T-helper 1 cell treated with Interleukin-12 subunit alpha and Interleukin-12 subunit beta and Interleukin-4 antibody, amounts not matched to agents 30 ng/mL and 1 ng/mL, for 36 hours (primary cell): ENCODE measurements at regions not wholly inside any gene's neighbourhood (a gene's known extent, or its start where the extent isn't known, plus 50 kb on each side); places are given as distances from the start of the nearest gene placed in this dataset.
"Not testable (repeated sequence)": the region's sequence is repeated elsewhere in the genome, so short reads cannot be mapped to it uniquely, and the experiment has no call there.

Experiments
- intact Hi-C: fragments of 100-400 bp; cut with micrococcal nuclease; formaldehyde crosslinking; loops from one replicate; pipeline ENCODE4 v1.15.1; 2024

GRCh38 chr11:97739932-97740800 lies 1280.6 kb upstream of the CNTN5 start:
- intact Hi-C loops: no loop called here

GRCh38 chr11:97740801-97741151 lies 1280.0 kb upstream of the CNTN5 start:
- intact Hi-C loops: no loop called here

GRCh38 chr11:97742717-97743116 lies 1278.0 kb upstream of the CNTN5 start:
- intact Hi-C loops: no loop called here

GRCh38 chr11:97743205-97743742 lies 1277.5 kb upstream of the CNTN5 start:
- intact Hi-C loops: no loop called here

- intact Hi-C loops: no loop called here
These were observed 1275.2 kb upstream of the CNTN5 start for GRCh38 chr11:97745515-97746050.

GRCh38 chr11:97746818-97747217 lies 1273.9 kb upstream of the CNTN5 start:
- intact Hi-C loops: no loop called here

- intact Hi-C loops: no loop called here
These were observed 1269.3 kb upstream of the CNTN5 start for GRCh38 chr11:97751405-97751804.

GRCh38 chr11:97751952-97752351 lies 1268.8 kb upstream of the CNTN5 start:
- intact Hi-C loops: no loop called here

- intact Hi-C loops: no loop called here
These were observed 1265.8 kb upstream of the CNTN5 start for GRCh38 chr11:97754976-97755375.

- intact Hi-C loops: no loop called here
These were observed 1264.0 kb upstream of the CNTN5 start for GRCh38 chr11:97756571-97757335.

- intact Hi-C loops: no loop called here
These were observed 1259.6 kb upstream of the CNTN5 start for GRCh38 chr11:97761175-97761574.

GRCh38 chr11:97764193-97764592 lies 1256.6 kb upstream of the CNTN5 start:
- intact Hi-C loops: no loop called here

GRCh38 chr11:97764605-97765004 lies 1256.1 kb upstream of the CNTN5 start:
- intact Hi-C loops: no loop called here

GRCh38 chr11:97770570-97770969 lies 1250.2 kb upstream of the CNTN5 start:
- intact Hi-C loops: no loop called here

- intact Hi-C loops: no loop called here
These were observed 1248.0 kb upstream of the CNTN5 start for GRCh38 chr11:97772705-97773104.

- intact Hi-C loops: not testable (repeated sequence)
These were observed 1236.4 kb upstream of the CNTN5 start for GRCh38 chr11:97784388-97784787.

- intact Hi-C loops: no loop called here
These were observed 1233.8 kb upstream of the CNTN5 start for GRCh38 chr11:97786961-97787360.

- intact Hi-C loops: no loop called here
These were observed 1225.9 kb upstream of the CNTN5 start for GRCh38 chr11:97794876-97795275.

GRCh38 chr11:97800891-97801290 lies 1219.9 kb upstream of the CNTN5 start:
- intact Hi-C loops: no loop called here

GRCh38 chr11:97814325-97814959 lies 1206.3 kb upstream of the CNTN5 start:
- intact Hi-C loops: no loop called here

- intact Hi-C loops: no loop called here
These were observed 1205.1 kb upstream of the CNTN5 start for GRCh38 chr11:97815667-97816066.

- intact Hi-C loops: no loop called here
These were observed 1188.3 kb upstream of the CNTN5 start for GRCh38 chr11:97832451-97832850.
